ENCODE measurements at regions not wholly inside any gene's neighbourhood (a gene's known extent, or its start where the extent isn't known, plus 50 kb on each side); places are given as distances from the start of the nearest gene placed in this dataset.
"Not testable (repeated sequence)": the region's sequence is repeated elsewhere in the genome, so short reads cannot be mapped to it uniquely, and the experiment has no call there.

GRCh38 chr9:126173929-126174328, 152.7 kb upstream of the MVB12B start:
- DNase-seq: no peak

- DNase-seq: no peak
These were observed 143.4 kb upstream of the MVB12B start for GRCh38 chr9:126183266-126183665.

GRCh38 chr9:126190994-126191393, 135.6 kb upstream of the MVB12B start:
- not testable (repeated sequence) for DNase-seq

- DNase-seq: no peak
These were observed 127.8 kb upstream of the MVB12B start for GRCh38 chr9:126198854-126199253.

GRCh38 chr9:126203313-126203712, 123.3 kb upstream of the MVB12B start:
- DNase-seq: no peak

GRCh38 chr9:126204197-126204596, 122.4 kb upstream of the MVB12B start:
- no peak for DNase-seq

- DNase-seq: no peak
These were observed 121.9 kb upstream of the MVB12B start for GRCh38 chr9:126204708-126205225.

- no peak for DNase-seq
These were observed 121.4 kb upstream of the MVB12B start for GRCh38 chr9:126205265-126205664.

- DNase-seq: no peak
These were observed 120.7 kb upstream of the MVB12B start for GRCh38 chr9:126205845-126206498.

GRCh38 chr9:126207256-126207655, 119.4 kb upstream of the MVB12B start:
- DNase-seq: peak in 1 of 3 experiments; percentile 39

- no peak for DNase-seq
These were observed 118.3 kb upstream of the MVB12B start for GRCh38 chr9:126208216-126208758.

GRCh38 chr9:126211441-126212074, 115.1 kb upstream of the MVB12B start:
- DNase-seq: no peak

- DNase-seq: no peak
These were observed 111.1 kb upstream of the MVB12B start for GRCh38 chr9:126215486-126215885.

- DNase-seq: no peak
These were observed 109.8 kb upstream of the MVB12B start for GRCh38 chr9:126216826-126217225.

- DNase-seq: no peak
These were observed 109.4 kb upstream of the MVB12B start for GRCh38 chr9:126217250-126217653.

GRCh38 chr9:126217797-126218196, 108.8 kb upstream of the MVB12B start:
- no peak for DNase-seq

- DNase-seq: no peak
These were observed 108.1 kb upstream of the MVB12B start for GRCh38 chr9:126218359-126219125.

GRCh38 chr9:126219166-126219565, 107.5 kb upstream of the MVB12B start:
- no peak for DNase-seq

- no peak for DNase-seq
These were observed 107.0 kb upstream of the MVB12B start for GRCh38 chr9:126219648-126220063.

GRCh38 chr9:126221480-126221879, 105.1 kb upstream of the MVB12B start:
- DNase-seq: no peak

GRCh38 chr9:126222363-126222834, 104.2 kb upstream of the MVB12B start:
- DNase-seq: no peak

GRCh38 chr9:126222835-126223431, 103.7 kb upstream of the MVB12B start:
- DNase-seq: no peak

Measured in NCI-H1417 (cell line).